ENCODE measurements at regions not wholly inside any gene's neighbourhood (a gene's known extent, or its start where the extent isn't known, plus 50 kb on each side); places are given as distances from the start of the nearest gene placed in this dataset.

DNA sequence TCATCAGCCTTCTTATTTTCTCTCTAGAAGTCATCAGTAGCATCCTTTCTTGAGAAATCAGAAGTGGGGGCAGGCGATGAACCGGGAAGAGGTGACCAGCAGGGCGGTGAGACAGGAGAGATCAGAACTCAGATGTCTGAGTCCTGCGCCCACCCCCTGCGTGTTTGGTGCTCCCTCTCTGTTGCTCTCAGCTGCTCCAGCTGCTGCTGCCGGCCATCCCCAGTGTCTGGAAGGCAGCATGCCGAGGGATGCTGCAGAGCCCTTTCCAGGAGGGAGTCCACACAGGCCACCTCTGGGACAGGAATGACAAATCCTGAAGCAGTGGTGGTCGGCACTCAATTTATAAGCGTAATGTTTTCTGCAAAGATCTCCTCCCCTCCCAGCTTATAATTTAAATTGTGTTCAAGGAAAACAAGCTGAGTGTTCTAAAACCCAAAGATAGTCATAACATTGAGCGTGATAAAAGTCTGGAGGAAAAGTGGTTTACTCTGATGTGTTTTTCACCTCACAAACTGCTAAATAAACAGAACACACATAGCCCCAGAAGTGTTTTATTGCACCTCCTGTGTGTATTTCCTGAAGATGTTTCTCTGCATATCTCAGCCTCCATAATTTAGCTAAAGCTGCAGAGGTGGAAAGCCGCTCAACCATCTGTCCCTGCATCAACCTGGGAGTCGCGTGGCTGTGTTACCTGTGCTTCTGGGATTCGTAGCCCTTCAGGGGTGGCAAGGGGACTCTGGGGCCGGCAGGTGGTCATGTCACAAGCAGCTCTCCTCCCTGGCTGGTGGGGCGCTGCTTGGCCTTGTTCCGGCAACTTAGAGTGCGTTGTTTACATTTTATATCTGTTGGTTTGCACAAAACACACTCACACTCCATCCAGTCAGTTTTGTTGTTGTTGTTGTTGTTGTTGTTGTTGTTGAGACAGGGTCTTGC lies 191.2 kb downstream of the USP12 start:
- Mint-ChIP-seq H3K4me1 (peaks cover 37% of the 10 kb centered on the region), H3K9me3 (no peaks in the 10 kb centered on the region), H3K4me3 (no peak overlapping the region), H3K27me3 (ENCODE audit: low read depth in 3 of 3) (no peaks in the 10 kb centered on the region), H3K36me3 (no peaks in the 10 kb centered on the region), H3K27ac (peak overlapping the region in 3 of 7 donors; percentile 30 to 86 (median 37))
- Histone ChIP-seq H3K27me3 (ENCODE audit: control insufficient read depth in 2 of 2, insufficient read depth in 2 of 2, low read length in 2 of 2) (no peaks in the 10 kb centered on the region), H4K20me1 (ENCODE audit: insufficient read depth, low read length) (no peaks in the 10 kb centered on the region), H3K4me2 (replicated peaks; ENCODE audit: extremely low read depth, low read length, poor library complexity, severe bottlenecking) (no peak overlapping the region), H3K9me3 (replicated peaks in 1 of 2; ENCODE audit: control insufficient read depth in 1 of 2, insufficient read depth in 1 of 2, low read length in 2 of 2) (no peaks in the 10 kb centered on the region), H3K36me3 (replicated peaks in 1 of 2; ENCODE audit: control insufficient read depth in 1 of 2, insufficient read depth in 2 of 2, low read length in 2 of 2) (no peaks in the 10 kb centered on the region), H3K4me3 (replicated peaks in 1 of 3; ENCODE audit: low read depth in 2 of 3, low read length in 3 of 3) (no peak overlapping the region), H3K9ac (ENCODE audit: insufficient read depth, low read length, poor library complexity, severe bottlenecking) (no peak overlapping the region), H2AFZ (ENCODE audit: insufficient read depth, low read depth, low read length, poor library complexity, severe bottlenecking) (no peak overlapping the region), H3K4me1 (ENCODE audit: control insufficient read depth in 1 of 2, insufficient read depth in 2 of 2, low read length in 2 of 2) (peaks cover 27 to 32% of the 10 kb centered on the region in 2 donors), H3K27ac (ENCODE audit: low read depth in 1 of 2, low read length in 2 of 2) (no peak overlapping the region), H3K79me2 (ENCODE audit: insufficient read depth, low read length) (no peaks in the 10 kb centered on the region)
- intact Hi-C loops (cut with micrococcal nuclease) = loop anchor here in 1 of 2 donors (10.0 kb wide), 2 partner anchors 304 to 1004 kb away; partner anchors contain the start of gene URAD
- DNase-seq = no peak
- TF ChIP-seq, protein P1, sequence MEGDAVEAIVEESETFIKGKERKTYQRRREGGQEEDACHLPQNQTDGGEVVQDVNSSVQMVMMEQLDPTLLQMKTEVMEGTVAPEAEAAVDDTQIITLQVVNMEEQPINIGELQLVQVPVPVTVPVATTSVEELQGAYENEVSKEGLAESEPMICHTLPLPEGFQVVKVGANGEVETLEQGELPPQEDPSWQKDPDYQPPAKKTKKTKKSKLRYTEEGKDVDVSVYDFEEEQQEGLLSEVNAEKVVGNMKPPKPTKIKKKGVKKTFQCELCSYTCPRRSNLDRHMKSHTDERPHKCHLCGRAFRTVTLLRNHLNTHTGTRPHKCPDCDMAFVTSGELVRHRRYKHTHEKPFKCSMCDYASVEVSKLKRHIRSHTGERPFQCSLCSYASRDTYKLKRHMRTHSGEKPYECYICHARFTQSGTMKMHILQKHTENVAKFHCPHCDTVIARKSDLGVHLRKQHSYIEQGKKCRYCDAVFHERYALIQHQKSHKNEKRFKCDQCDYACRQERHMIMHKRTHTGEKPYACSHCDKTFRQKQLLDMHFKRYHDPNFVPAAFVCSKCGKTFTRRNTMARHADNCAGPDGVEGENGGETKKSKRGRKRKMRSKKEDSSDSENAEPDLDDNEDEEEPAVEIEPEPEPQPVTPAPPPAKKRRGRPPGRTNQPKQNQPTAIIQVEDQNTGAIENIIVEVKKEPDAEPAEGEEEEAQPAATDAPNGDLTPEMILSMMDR (IDR thresholded peaks at IDR 0.05) = no peak
- WGBS (ENCODE audit: insufficient coverage) = 94% methylated on average over 11 of the region's 18 CpGs

DNA sequence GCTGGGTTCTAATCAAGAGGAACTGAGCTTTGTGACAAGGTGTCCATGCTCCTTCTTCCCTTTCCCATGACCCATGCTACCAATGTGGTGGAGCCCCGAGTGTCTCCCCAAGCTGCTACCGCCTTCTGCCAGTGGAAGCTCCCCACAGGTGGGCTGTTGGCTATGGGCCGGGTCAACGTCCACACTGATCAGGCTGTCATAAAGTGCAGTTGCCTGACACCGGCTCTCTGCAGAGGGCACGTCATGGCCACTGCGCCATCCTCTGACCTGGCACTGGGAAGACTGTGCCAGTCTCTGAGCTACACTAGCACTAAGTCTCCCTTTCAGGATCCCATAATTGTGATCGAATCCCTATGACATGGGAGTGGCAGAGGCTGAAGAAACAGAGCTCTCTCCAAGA lies 192.3 kb downstream of the USP12 start:
- intact Hi-C loops (cut with micrococcal nuclease) = loop anchor here in 1 of 2 donors (10.0 kb wide), 1 partner anchor 195 kb away; the partner anchor contains the start of gene USP12
- no peak overlapping the region for H3K27ac ChIP-seq (ENCODE audit: low read depth in 1 of 2, low read length in 2 of 2)
- H3K4me3 Mint-ChIP-seq = no peak overlapping the region
- no peak overlapping the region for H3K9ac ChIP-seq (ENCODE audit: insufficient read depth, low read length, poor library complexity, severe bottlenecking)
- no peaks in the 10 kb centered on the region for H4K20me1 ChIP-seq (ENCODE audit: insufficient read depth, low read length)
- H3K9me3 ChIP-seq (replicated peaks in 1 of 2; ENCODE audit: control insufficient read depth in 1 of 2, insufficient read depth in 1 of 2, low read length in 2 of 2) = no peaks in the 10 kb centered on the region
- peaks cover 27 to 32% of the 10 kb centered on the region in 2 donors for H3K4me1 ChIP-seq (ENCODE audit: control insufficient read depth in 1 of 2, insufficient read depth in 2 of 2, low read length in 2 of 2)
- H3K79me2 ChIP-seq (ENCODE audit: insufficient read depth, low read length) = no peaks in the 10 kb centered on the region
- no peak overlapping the region for H3K27ac Mint-ChIP-seq
- no peak for DNase-seq
- TF ChIP-seq, protein P1 (IDR thresholded peaks at IDR 0.05) = no peak
- H3K27me3 Mint-ChIP-seq (ENCODE audit: low read depth in 3 of 3) = peaks cover 0 to 2% (median 0%) of the 10 kb centered on the region in 3 donors
- H3K4me3 ChIP-seq (replicated peaks in 1 of 3; ENCODE audit: low read depth in 2 of 3, low read length in 3 of 3) = no peak overlapping the region
- H3K36me3 ChIP-seq (replicated peaks in 1 of 2; ENCODE audit: control insufficient read depth in 1 of 2, insufficient read depth in 2 of 2, low read length in 2 of 2) = no peaks in the 10 kb centered on the region
- no peak overlapping the region for H2AFZ ChIP-seq (ENCODE audit: insufficient read depth, low read depth, low read length, poor library complexity, severe bottlenecking)
- WGBS (ENCODE audit: insufficient coverage) = 87% methylated on average over 6 of the region's 8 CpGs
- no peaks in the 10 kb centered on the region for H3K9me3 Mint-ChIP-seq
- H3K36me3 Mint-ChIP-seq = no peaks in the 10 kb centered on the region
- no peak overlapping the region for H3K4me2 ChIP-seq (replicated peaks; ENCODE audit: extremely low read depth, low read length, poor library complexity, severe bottlenecking)
- peaks cover 35% of the 10 kb centered on the region for H3K4me1 Mint-ChIP-seq
- H3K27me3 ChIP-seq (ENCODE audit: control insufficient read depth in 2 of 2, insufficient read depth in 2 of 2, low read length in 2 of 2) = no peaks in the 10 kb centered on the region

Data from CD14-positive monocyte (primary cell).